ENCODE measurements at regions not wholly inside any gene's neighbourhood (a gene's known extent, or its start where the extent isn't known, plus 50 kb on each side); places are given as distances from the start of the nearest gene placed in this dataset.

DNA sequence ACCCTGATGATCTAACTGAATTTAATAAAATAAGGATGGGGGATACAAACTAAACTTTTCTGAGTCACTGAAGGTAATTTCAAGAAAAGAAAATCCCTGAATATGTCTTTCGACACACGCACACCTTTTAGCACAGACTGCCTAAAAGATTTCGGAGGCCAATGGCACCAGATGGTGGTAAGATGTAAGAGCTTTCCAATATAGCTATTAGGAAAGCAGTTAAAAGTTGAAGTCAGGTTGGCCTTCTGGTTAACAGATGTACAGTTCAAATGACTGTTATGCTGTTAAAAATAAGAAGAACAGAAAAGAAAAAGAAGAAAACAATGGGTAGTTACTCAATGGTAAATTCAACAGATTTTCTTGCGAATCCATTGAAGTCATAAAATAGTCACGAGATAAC is 80.7 kb upstream of the KRR1 start:
- TF ChIP-seq CEBPB (IDR thresholded peaks at IDR 0.05; ENCODE audit: low read depth, low read length) (no peak), POLR2A (IDR thresholded peaks at IDR 0.05; ENCODE audit: low read depth, low read length) (no peak), RFX5 (IDR thresholded peaks at IDR 0.05; ENCODE audit: low read depth, low read length) (no peak), MXI1 (IDR thresholded peaks at IDR 0.05; ENCODE audit: borderline replicate concordance, low read depth, low read length) (no peak), SMC3 (IDR thresholded peaks at IDR 0.05; ENCODE audit: low read depth, low read length) (no peak), RAD21 (IDR thresholded peaks at IDR 0.05; ENCODE audit: low read length) (no peak), MAFK (IDR thresholded peaks at IDR 0.05; ENCODE audit: low read depth, low read length) (no peak), RCOR1 (IDR thresholded peaks at IDR 0.05; ENCODE audit: insufficient replicate concordance, low read length) (no peak)
- TF ChIP-seq, protein P1, sequence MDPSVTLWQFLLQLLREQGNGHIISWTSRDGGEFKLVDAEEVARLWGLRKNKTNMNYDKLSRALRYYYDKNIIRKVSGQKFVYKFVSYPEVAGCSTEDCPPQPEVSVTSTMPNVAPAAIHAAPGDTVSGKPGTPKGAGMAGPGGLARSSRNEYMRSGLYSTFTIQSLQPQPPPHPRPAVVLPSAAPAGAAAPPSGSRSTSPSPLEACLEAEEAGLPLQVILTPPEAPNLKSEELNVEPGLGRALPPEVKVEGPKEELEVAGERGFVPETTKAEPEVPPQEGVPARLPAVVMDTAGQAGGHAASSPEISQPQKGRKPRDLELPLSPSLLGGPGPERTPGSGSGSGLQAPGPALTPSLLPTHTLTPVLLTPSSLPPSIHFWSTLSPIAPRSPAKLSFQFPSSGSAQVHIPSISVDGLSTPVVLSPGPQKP (IDR thresholded peaks at IDR 0.05; ENCODE audit: borderline replicate concordance, low read depth, low read length) = no peak
- TF ChIP-seq, protein P2, sequence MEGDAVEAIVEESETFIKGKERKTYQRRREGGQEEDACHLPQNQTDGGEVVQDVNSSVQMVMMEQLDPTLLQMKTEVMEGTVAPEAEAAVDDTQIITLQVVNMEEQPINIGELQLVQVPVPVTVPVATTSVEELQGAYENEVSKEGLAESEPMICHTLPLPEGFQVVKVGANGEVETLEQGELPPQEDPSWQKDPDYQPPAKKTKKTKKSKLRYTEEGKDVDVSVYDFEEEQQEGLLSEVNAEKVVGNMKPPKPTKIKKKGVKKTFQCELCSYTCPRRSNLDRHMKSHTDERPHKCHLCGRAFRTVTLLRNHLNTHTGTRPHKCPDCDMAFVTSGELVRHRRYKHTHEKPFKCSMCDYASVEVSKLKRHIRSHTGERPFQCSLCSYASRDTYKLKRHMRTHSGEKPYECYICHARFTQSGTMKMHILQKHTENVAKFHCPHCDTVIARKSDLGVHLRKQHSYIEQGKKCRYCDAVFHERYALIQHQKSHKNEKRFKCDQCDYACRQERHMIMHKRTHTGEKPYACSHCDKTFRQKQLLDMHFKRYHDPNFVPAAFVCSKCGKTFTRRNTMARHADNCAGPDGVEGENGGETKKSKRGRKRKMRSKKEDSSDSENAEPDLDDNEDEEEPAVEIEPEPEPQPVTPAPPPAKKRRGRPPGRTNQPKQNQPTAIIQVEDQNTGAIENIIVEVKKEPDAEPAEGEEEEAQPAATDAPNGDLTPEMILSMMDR (conservative IDR thresholded peaks at IDR 0.05; ENCODE audit: low read depth, low read length) = no peak
- TF ChIP-seq, protein P3, sequence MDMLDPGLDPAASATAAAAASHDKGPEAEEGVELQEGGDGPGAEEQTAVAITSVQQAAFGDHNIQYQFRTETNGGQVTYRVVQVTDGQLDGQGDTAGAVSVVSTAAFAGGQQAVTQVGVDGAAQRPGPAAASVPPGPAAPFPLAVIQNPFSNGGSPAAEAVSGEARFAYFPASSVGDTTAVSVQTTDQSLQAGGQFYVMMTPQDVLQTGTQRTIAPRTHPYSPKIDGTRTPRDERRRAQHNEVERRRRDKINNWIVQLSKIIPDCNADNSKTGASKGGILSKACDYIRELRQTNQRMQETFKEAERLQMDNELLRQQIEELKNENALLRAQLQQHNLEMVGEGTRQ (IDR thresholded peaks at IDR 0.05; ENCODE audit: low read depth, low read length) = no peak
